Ishikawa (cell line): ENCODE measurements at regions not wholly inside any gene's neighbourhood (a gene's known extent, or its start where the extent isn't known, plus 50 kb on each side); places are given as distances from the start of the nearest gene placed in this dataset.

Experiments used
- CEBPB ChIP-seq: IDR thresholded peaks from 2 replicates; pipeline ENCODE4 v1.6.1; 2012
- CREB1 ChIP-seq: IDR thresholded peaks from 2 replicates; pipeline ENCODE4 v1.6.1; 2012; ENCODE audit warnings: low read depth
- EGR1 ChIP-seq: IDR thresholded peaks from 2 replicates; pipeline ENCODE4 v1.6.1; 2012
- EP300 ChIP-seq: IDR thresholded peaks from 2 replicates; pipeline ENCODE4 v1.6.1; 2012; ENCODE audit warnings: borderline replicate concordance
- FOXM1 ChIP-seq: IDR thresholded peaks from 2 replicates; pipeline ENCODE4 v1.6.1; 2012; ENCODE audit warnings: low read depth, borderline replicate concordance
- MAX ChIP-seq: IDR thresholded peaks from 2 replicates; pipeline ENCODE4 v1.6.1; 2012
- NFIC ChIP-seq: IDR thresholded peaks from 2 replicates; pipeline ENCODE4 v1.6.1; 2012
- RAD21 ChIP-seq: IDR thresholded peaks from 2 replicates; pipeline ENCODE4 v1.6.1; 2012; ENCODE audit warnings: low read depth
- REST ChIP-seq: IDR thresholded peaks from 2 replicates; pipeline ENCODE4 v1.6.1; 2012; ENCODE audit warnings: low read depth, mild to moderate bottlenecking
- TAF1 ChIP-seq: IDR thresholded peaks from 2 replicates; pipeline ENCODE4 v1.6.1; 2012; ENCODE audit warnings: low read depth, mild to moderate bottlenecking
- TCF12 ChIP-seq: IDR thresholded peaks from 2 replicates; pipeline ENCODE4 v1.6.1; 2012; ENCODE audit warnings: low read depth
- YY1 ChIP-seq: IDR thresholded peaks from 2 replicates; pipeline ENCODE4 v1.6.1; 2012; ENCODE audit warnings: low read depth
- ZBTB7A ChIP-seq: IDR thresholded peaks from 2 replicates; pipeline ENCODE4 v1.6.1; 2012; ENCODE audit warnings: low read depth

- no peak for TF ChIP-seq EGR1
- TF ChIP-seq REST: no peak
- peak; percentile 97 for TF ChIP-seq RAD21
- no peak for TF ChIP-seq EP300
- no peak for TF ChIP-seq MAX
- TF ChIP-seq YY1: no peak
- no peak for TF ChIP-seq CREB1
- no peak for TF ChIP-seq NFIC
- TF ChIP-seq FOXM1: no peak
- TF ChIP-seq ZBTB7A: no peak
- no peak for TF ChIP-seq TAF1
- no peak for TF ChIP-seq CEBPB
- no peak for TF ChIP-seq TCF12
Measured at GRCh38 chr20:4607287-4607713, 79.0 kb upstream of the PRNP start.
